ENCODE measurements at regions not wholly inside any gene's neighbourhood (a gene's known extent, or its start where the extent isn't known, plus 50 kb on each side); places are given as distances from the start of the nearest gene placed in this dataset.

- no peak for TF ChIP-seq CTCF (IDR thresholded peaks at IDR 0.05; ENCODE audit: poor library complexity, severe bottlenecking)
- TF ChIP-seq EZH2 (IDR thresholded peaks at IDR 0.05; ENCODE audit: borderline replicate concordance, insufficient read depth, low read length, poor library complexity, severe bottlenecking) = no peak
These were observed 105.7 kb upstream of the TMEM45B start for GRCh38 chr11:129709801-129710398.
